NCI-H2107 treated with DMSO at 0.1 percent for 48 hours (cell line): ENCODE measurements at regions not wholly inside any gene's neighbourhood (a gene's known extent, or its start where the extent isn't known, plus 50 kb on each side); places are given as distances from the start of the nearest gene placed in this dataset.
A peak's percentile ranks its signal among the peaks of the same experiment; 100 is the strongest.

Source experiments
- DNase-seq: peaks from one replicate; lab custom pipeline; 2025; ENCODE audit not compliant: unreplicated experiment; lab: John Stamatoyannopoulos, UW

DNA sequence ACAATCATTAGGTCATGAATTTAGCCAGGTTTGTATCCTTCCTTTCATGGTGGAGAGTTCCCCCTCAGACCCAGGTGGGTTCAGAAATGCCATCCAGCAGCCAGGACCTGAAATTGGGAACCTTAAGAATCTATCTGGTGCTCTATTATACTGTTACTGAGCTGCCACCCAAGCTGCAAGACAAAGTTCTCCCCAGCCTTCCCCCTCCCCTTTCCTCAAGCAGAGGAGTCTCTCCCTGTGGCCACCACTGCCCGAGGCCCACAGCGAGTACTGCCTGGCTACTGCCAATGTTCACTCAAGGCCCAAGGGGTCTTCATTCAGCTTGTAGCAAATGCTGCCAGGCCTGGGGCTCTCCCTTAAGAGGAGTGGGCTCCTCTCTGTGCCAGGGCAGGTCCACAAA is 133.8 kb downstream of the TMEM38B start:
- DNase-seq: no peak

DNA sequence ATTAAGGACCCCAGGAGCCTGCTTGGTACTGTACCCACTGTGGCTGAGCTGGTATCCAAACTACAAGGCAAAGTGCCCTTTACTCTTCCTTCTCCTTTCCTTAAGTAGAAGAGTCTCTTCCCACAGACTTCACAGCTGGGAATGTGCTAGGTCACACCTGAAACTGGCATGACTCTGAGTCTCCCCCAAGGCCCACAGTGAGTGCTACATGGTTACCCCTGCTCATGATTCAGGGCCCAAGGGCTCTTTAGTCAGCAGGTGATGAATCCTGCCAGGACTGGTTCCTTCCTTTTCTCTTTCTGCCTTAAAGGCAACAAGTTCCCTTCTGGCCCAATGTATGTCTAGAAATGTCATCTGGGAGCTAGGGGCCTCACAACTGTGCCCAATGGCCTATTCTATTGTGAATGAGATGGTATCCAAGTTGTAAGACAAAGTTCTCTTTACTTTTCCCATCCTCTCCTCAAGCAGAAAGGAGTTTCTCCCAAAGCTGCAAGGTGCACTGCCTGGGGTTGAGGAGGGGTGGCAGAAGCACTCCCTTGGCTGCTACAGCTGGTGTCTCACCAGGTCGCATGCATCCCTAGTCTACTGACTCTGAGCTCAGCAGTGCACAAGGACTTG is 134.4 kb downstream of the TMEM38B start:
- no peak for DNase-seq

DNA sequence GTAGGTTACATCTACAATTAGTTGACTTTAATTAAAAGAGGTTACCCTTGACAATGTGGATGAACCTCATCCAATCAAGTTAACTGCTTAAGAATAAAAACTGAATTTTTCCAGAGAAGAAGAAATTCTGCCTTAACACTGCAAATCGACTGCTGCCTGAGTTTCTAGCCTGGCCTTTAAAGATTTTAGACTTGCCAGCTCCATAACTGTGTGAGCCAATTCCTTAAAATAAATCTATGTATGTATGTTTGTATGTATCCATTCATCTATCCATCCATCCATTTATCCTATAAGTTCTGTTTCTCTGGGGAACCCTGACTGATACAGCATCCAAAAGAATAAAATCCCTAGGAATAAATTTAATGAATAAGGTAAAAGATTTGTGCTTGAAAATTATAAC is 136.1 kb downstream of the TMEM38B start:
- no peak for DNase-seq

DNA sequence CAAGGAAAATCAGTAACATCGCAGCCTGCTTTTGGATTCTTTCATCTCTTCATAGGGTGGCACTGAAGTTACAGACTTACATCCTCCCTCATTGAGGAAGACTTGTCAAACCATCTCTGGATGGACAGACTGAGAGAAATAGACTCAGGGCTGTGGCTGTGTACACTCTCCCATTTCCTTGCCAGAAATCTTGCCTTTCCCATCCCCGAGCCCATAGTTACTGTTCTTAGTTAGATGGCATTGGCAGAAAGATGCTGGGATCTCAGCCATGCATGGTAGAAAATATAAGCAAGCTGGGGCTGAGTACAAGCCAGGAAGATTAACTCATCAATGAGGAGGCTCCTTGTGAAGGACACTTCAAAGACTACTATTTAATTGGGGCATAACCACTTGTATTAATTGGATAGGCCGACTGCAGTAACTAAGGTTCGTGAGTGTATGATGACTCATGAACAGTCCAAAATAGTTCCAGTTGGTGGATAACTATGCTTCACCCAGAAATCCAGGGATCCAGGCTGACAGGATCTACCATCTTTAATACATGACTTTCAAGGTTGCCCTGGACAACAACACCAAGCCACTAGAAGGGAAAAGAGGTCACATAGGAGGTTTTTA is 137.9 kb downstream of the TMEM38B start:
- no peak for DNase-seq

DNA sequence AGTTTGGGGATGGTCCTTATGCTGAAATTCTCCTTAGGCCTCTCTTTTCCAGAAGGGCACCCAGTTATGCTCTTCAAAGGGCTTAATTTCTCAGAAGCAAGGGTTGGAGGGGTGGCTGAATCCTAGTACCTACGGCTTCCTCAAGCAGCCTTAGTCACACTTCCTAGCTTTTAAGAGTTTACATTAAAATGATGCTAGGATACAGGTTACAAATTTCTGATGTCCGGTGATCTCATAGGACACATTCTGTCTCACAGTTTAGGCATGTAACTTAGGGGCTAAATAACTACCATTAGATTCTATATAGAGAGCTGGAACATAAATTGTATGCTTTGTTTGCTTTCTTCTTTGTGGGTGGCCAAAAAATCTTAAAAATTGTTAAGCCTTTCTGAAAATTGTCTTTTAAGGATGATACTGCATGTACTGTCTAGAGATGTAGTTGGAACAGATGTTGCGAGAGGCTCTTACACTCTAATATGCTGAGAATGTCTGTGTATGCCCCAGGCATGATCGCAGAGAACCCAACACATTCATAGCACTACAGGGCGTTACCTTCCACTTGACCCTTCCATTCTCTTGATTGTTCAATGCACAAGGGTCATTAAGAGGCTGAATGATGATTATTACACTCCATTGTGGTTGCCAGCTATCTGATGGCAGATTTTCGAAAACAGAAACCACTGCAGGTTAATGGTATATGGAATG is 139.1 kb downstream of the TMEM38B start:
- DNase-seq: no peak

DNA sequence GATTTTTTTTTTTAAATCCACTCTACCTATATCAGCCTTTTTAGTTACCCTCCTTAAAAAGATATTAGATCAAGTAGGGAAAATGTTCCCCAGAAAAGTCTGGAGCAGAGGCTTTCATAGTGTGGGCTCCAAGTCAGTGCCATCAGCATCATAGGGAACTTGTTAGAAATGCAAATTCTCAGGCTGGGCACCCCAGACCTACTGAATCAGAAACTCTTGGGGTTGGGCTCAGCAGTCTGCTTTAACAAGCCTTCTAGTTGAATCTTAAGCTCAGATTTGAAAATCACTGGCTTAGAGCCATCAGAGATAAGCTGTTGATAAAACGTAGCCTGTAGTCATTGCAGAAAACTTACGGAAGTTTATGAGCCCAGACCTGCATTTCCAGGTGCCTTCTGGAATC is 140.1 kb downstream of the TMEM38B start:
- DNase-seq: no peak

DNA sequence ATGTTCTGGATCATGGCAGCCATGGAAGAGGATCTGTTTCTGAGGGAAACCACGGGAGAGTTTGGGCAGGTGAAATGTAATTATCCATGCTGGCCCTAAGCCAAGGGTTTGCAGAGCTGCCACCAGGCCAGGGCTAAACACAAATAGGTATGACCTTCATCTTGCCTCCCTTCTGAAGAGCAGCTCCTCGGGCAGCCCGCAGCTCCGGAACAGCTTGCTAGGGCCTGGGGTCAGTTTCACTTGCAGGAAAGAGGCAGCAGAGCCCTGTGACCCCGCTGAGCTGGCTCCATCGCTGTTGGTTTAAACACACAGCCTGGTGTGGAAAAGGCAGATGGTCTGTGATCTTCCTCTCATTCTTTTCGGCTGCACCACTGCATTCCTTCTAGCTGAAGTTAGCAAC is 141.4 kb downstream of the TMEM38B start:
- peak; percentile 42 for DNase-seq

DNA sequence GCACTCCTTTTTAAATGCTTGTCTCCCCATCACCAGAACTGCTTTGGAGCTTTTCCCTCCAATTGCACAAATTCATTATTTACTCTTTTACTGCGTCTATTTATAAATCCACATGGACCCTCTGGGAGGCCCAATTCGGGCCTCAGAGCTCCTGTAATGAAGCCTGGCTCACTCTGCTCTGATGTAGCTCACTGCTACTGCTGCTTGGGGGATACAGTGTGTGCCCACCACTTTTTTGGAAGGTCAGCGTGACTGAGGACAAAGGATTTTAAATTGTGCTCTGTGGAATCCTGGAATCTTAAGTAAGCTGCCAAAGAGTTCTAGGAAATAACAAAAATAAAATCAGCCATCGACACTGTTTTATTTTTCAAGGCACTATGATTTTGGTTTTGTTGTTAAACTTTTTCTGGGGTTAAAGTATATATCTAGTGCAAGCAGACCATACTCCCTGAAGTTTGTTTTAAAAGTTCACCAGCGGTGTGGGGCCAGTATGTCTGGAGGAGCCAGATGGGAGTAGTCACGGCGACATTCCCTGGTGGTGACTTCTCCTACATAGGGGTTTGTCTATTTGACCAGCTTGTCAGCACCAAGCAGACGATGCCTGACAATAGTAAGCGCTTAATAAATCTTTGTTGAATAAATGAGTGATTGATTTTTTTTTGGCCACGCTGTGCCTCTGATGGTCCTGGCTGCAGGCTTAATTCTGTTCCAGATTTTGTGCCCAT is 142.8 kb downstream of the TMEM38B start:
- no peak for DNase-seq

DNA sequence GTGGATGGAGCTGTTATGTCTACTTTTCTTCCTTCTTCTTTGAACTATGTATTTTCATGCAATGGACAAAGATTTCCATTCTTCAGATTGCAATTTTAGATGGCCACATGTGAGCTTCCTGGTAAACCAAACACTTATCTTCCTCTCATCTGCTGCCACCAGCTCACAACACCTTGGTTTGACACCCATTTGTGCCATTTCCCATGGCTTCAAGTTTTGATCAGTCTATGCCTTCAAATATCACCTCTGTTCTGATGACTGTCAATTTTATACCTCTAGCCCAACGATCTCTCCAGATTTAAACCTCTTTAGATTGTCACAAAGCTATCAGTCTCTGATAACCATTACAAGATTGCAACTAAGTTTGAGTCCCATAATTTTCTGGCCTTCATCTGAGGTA is 147.2 kb downstream of the TMEM38B start:
- DNase-seq: no peak

DNA sequence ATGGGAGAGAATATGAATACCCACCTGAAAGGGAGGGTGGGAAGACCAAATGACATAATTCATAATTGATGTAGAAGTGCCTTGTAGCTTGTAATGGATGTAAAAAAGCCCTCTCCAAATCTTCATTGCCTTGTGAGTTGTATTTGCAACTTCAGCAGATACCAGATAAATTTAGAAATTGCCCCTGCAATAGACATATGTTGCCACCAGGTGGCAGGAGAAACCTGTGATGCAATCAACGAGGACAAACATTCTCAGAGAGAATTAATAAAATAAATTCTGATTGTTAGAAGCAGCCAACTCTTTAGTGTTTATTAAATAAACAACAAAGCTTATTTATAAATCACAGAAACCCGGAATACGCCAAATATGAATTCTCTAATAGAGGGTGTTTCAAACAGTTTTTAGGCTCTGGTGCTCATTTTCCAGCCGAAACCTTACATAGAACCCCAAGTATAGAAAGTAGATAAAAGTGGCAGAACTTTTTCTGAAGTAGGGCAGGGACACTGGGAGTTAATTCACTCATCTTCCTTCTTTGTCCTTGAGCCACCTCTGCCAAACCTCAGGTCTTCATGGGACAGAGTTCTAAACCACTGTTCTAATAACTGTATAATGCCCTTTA is 147.8 kb downstream of the TMEM38B start:
- DNase-seq: peak; percentile 3

DNA sequence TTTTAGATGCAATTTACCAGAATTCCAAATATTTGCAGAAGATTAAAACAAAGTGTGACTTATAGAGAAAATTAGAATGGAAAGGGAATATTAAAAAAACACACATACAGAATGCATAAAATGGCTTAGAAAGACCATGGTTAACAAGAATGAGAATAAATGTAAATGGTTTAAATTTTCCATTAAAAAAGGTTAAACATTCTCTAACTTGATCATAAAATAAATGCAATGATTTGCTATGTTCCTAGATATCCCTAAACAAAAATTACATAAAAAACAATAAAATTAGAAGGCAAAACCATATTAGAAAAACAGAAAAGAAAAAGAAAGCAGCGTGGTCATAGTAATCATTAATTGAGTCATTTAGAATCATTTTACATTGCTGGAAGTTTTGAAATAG is 152.5 kb downstream of the TMEM38B start:
- DNase-seq: no peak

DNA sequence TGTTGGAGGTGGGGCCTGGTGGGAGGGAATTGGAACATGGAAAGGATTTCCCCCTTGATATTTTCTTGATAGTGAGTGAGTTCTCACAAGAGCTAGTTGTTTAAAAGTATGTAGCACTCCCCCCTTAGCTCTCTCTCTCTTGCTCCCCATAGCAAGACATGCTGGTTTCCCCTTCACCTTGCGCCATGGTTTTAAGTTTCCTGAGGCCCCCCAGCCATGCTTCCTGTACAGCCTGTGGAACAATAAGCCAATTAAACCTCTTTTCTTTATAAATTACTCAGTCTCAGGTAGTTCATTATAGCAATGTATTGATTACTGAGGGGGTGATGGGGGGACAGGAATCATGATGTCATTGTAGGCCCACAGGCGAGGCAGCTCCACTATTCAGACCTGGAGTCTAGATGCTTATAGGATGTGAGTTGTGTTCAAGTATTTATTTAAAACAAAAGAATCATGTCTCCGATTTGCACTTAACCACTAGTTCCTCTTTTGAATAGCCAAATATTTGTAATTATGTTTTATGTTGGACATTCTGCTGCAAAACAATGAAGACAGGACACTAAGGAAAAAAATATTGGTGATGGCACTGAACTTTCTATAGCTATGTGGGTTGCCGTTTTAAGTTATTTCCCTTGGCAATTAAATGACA is 156.6 kb downstream of the TMEM38B start:
- DNase-seq: no peak

DNA sequence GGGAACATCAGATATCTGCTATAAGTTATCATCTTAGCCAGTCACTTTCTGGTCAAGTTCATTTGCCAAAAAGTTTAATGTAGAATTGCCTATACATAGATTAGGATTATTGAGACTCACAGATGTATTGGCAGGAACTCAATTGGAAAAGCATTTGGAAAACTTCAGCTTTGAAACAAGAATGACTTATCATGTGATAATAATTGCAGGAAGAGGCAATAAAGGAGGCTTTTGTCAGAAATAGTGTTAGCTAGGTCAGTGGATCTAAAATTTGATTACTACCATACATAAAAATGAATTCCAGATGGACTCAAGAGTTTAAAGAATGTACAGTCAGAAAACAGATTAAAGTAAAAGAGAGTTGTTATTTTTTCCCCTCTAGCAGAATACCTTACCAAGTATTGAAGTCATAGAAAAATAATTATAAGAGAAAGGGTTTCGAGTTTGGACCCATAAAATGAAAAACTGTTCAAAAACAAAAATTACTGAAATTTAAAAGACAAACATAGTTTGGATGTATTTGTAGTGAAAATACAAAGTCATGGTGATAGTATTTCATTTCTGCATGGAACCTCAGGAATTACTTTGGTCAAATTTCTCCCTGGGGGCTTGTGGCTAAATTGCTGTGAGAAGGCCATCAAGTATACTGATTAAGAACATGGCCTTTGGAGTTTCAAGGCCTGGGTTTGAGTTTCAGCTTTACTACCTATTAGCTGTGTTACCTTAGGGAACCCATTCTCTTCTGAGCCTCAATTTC is 159.9 kb downstream of the TMEM38B start:
- DNase-seq: no peak

DNA sequence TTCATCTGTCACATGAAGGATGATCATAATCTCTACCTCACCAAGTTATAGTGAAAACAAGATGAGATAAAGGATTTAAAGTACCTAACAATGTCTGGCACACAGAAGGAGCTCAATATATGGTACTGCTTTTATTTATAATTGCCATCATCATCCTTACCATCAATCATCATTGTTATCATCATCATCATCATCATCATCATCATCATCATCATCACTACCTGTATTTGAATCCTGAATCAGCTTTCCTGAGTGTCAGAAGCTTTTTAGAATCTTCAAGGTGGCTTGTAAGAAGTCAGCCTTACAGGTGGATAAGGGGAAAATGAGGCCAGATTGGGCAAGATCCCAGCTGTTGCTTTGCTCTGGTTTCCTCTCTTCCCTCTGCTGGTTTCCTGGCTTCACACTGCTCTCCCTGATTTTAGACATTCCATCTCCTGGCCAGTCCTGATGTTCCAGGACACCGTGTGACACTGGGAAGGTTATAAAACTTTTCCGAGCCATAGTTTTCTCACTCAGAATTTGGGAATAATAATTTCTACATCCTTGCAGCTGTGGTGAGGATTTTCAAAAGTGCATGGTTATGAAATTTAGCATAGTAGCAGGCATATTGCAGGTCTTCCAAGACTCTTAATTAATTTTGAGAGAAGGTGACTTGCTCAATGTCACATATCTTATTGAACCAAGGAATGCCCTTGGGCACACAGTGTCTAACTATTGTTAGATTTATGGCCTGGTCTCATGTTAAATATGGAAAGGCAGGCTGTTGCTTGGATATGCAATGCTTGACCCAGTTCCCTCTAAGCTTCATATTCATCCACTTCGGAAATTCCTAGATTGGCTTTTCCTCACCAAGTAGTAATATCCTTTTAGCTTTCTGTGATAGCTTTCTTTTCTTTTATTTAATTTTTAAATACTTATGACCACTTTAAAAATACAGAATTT is 160.7 kb downstream of the TMEM38B start:
- DNase-seq: no peak

DNA sequence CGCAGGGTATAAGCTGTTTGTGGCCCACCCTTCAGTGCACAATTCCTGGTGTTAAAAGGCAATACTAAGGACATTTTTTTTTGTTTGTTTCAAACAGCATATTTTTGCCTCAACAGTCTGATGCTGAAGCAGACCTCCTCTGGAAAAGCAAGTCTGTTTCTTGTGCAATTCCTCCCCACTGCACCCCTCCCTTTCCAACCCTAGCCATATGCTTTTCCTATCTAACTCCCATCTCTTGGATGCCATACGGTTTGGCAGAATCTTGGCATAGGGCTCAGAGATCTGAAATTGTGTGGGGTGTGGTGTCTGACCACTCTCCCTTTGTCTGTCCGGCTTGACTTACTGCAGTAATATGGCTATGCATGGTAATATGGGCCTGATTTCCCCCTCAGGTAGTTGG is 161.6 kb downstream of the TMEM38B start:
- DNase-seq: no peak

DNA sequence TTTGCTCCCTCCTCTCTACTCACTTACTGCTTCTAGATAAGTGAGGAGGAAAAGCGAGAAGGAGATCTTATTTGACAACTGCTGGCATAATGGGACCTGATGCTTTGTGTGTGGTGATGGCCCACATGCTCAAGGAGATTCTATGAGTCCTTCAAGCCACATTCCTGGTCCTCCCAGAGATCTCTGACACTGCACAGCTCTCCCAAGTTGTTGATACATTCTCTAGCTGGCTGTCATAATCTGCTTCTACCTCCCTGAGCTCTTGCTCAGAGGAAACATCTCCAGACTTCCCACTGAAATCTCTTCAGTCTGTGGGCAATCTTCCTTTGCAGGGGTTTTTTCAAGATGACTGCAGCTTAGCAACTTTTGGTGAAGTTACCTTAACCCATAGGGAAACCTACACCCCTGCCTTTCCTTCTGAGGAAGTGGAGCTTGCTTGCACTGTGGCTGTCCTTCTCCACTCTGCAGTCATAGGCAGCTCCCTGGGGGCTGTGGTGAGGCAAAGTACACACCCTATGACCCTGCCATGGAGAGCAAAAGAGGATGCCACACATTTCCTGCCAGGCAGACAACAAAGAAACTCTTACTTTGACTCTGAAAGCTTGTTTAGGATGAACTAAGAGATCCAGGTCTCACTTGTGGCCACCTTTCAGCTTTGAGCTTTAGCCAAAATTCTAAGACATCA is 163.8 kb downstream of the TMEM38B start:
- no peak for DNase-seq

DNA sequence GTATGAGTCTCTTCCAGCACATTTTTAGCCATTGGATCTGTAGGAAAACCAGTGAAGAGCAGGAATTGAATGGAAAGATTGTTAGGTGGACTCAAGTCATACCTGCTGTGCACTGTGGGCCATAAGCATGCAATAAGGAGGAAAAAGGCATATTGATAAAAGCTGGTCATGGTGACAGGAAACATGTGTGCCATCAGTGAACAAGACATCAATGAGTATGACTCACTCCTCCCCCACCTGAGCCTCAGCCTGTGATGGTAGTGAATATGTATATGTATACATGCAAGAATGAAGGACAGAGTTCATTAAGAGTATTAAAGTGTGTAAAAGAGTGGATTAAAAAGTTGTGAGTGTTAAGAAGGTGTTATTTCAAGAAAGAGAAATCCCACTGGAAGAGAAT is 164.5 kb downstream of the TMEM38B start:
- DNase-seq: no peak

DNA sequence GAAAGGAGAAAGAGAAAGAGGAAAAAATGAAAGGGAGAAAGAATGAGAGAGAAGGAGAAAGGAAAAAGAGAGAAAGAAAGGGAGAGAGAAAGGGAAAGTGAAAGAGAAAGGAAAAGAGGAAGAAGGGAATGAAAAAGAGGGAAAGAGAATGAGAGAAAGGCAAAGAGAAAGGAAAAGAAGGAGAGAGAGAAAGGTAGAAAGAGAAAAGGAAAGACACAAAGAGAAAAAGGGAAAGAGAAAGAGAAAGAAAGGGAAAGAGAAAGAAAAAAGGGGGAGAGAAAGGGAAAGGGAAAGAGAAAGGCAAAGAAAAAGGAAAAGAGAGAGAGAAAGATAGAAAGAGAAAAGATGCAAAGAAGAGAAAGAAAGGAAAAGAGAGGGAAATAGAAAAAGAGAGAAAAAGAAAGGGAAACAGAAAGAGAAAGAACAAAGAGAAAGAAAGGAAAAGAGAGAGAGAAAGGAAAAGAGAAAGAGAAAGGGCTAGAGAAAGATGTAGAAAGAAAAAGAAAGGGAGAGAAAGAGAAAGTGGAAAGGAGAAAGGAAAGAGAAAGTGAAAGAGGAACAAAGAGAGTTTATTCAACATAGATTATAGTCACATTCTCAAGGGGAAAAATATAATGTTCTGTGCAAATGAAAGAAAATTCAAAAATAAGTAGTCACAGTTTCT is 165.2 kb downstream of the TMEM38B start:
- no peak for DNase-seq
